Caco-2 (cell line): ENCODE measurements at regions not wholly inside any gene's neighbourhood (a gene's known extent, or its start where the extent isn't known, plus 50 kb on each side); places are given as distances from the start of the nearest gene placed in this dataset.

Experiments used
- BruUV-seq: library from RNA; stranded (reverse); fragments of 400-500 nt; replicated peaks from 2 replicates; lab custom pipeline; 2021; lab: Mats Ljungman, UMichigan
- CTCF ChIA-PET: fragments of 300-600 bp; sonication (Branson Sonifier 250); formaldehyde crosslinking; loops from one replicate; lab custom pipeline; 2022; ENCODE audit warnings: antibody characterized with exemption; lab: Charles Lee
- POLR2A ChIA-PET: fragments of 300-600 bp; sonication (Branson Sonifier 250); formaldehyde crosslinking; loops from one replicate; lab custom pipeline; 2022; ENCODE audit warnings: antibody characterized with exemption; lab: Charles Lee
- DNase-seq, 2 experiments: peaks; one replicate each; pipeline versions ENCODE4 v3.0.0 to v3.0.0-alpha.2; 2020 to 2022
- H3K27me3 ChIP-seq: replicated peaks from 2 replicates; pipeline ENCODE4 v1.6.0; 2011; ENCODE audit warnings: low read length; ENCODE audit not compliant: control insufficient read depth, insufficient read depth
- H3K36me3 ChIP-seq: 2 replicates; pipeline ENCODE4 v1.5.1; 2011; ENCODE audit warnings: low read length; ENCODE audit not compliant: control insufficient read depth, insufficient read depth
- H3K4me1 ChIP-seq: fragments of 250-450 bp; sonication (Bioruptor Pico); 2 replicates; pipeline ENCODE4 v1.5.1; 2020; ENCODE audit warnings: mild to moderate bottlenecking
- H3K4me3 ChIP-seq: 2 replicates; pipeline ENCODE4 v1.5.1; 2011; ENCODE audit warnings: low read depth, mild to moderate bottlenecking, control low read depth, low read length
- H3K9me3 ChIP-seq: fragments of 250-450 bp; sonication (Bioruptor Pico); 2 replicates; pipeline ENCODE4 v1.5.1; 2020; ENCODE audit warnings: mild to moderate bottlenecking, moderate library complexity
- H3K27ac Mint-ChIP-seq: one replicate; pipeline ENCODE4 v1.8.0; 2022; ENCODE audit warnings: mixed read lengths; ENCODE audit not compliant: unreplicated experiment
- H3K27me3 Mint-ChIP-seq: one replicate; pipeline ENCODE4 v1.8.0; 2022; ENCODE audit warnings: mixed read lengths; ENCODE audit not compliant: insufficient read depth, unreplicated experiment
- H3K36me3 Mint-ChIP-seq: one replicate; pipeline ENCODE4 v1.8.0; 2022; ENCODE audit warnings: mild to moderate bottlenecking, mixed read lengths; ENCODE audit not compliant: insufficient read depth, unreplicated experiment
- H3K4me1 Mint-ChIP-seq: one replicate; pipeline ENCODE4 v1.8.0; 2022; ENCODE audit warnings: low read depth, mixed read lengths; ENCODE audit not compliant: unreplicated experiment
- H3K4me3 Mint-ChIP-seq: one replicate; pipeline ENCODE4 v1.8.0; 2022; ENCODE audit warnings: mild to moderate bottlenecking, moderate library complexity, mixed read lengths; ENCODE audit not compliant: unreplicated experiment
- H3K9me3 Mint-ChIP-seq: one replicate; pipeline ENCODE4 v1.8.0; 2022; ENCODE audit warnings: mixed read lengths; ENCODE audit not compliant: unreplicated experiment
- CTCF ChIP-seq, 2 experiments: fragments of 200-600 bp in 1 of 2; IDR thresholded peaks; 1 replicate in 1 of 2; 2 replicates in 1 of 2; pipeline versions ENCODE4 v1.5.1 to v1.8.0; 2011 to 2022; ENCODE audit warnings: antibody characterized with exemption in 1 of 2, control low read depth in 1 of 2, inconsistent platforms in 1 of 2, low read depth in 1 of 2, low read length in 1 of 2, mild to moderate bottlenecking in 1 of 2, moderate library complexity in 1 of 2; ENCODE audit not compliant: insufficient read depth in 1 of 2, severe bottlenecking in 1 of 2, unreplicated experiment in 1 of 2
- intact Hi-C: fragments of 100-400 bp; cut with micrococcal nuclease; formaldehyde crosslinking; loops from one replicate; pipeline ENCODE4 v1.10.0; 2022; ENCODE audit not compliant: unreplicated experiment

GRCh38 chr20:10762216-10762615, 88.4 kb upstream of the JAG1 start:
- no peaks in the 10 kb centered on the region for H3K4me1 Mint-ChIP-seq
- POLR2A ChIA-PET = no interaction called here
- no TSS peak for BruUV-seq
- Histone ChIP-seq H3K27me3 (no peaks in the 10 kb centered on the region), H3K4me3 (no peak overlapping the region), H3K36me3 (no peaks in the 10 kb centered on the region), H3K9me3 (no peaks in the 10 kb centered on the region), H3K4me1 (no peaks in the 10 kb centered on the region)
- CTCF ChIA-PET = no interaction called here
- H3K27ac Mint-ChIP-seq = no peak overlapping the region
- no peak overlapping the region for H3K4me3 Mint-ChIP-seq
- H3K9me3 Mint-ChIP-seq = peaks cover 14% of the 10 kb centered on the region
- no peaks in the 10 kb centered on the region for H3K27me3 Mint-ChIP-seq
- H3K36me3 Mint-ChIP-seq = no peaks in the 10 kb centered on the region
- intact Hi-C loops = no loop called here
- no peak for TF ChIP-seq CTCF (IDR thresholded peaks at IDR 0.05; ENCODE audit: insufficient read depth in 1 of 2, low read depth in 1 of 2, low read length in 1 of 2, severe bottlenecking in 1 of 2, unreplicated experiment in 1 of 2)
- no peak for DNase-seq

- POLR2A ChIA-PET = no interaction called here
- H3K27ac Mint-ChIP-seq = no peak overlapping the region
- Histone ChIP-seq H3K27me3 (no peaks in the 10 kb centered on the region), H3K9me3 (no peaks in the 10 kb centered on the region), H3K4me3 (no peak overlapping the region), H3K4me1 (no peaks in the 10 kb centered on the region), H3K36me3 (no peaks in the 10 kb centered on the region)
- no peak for TF ChIP-seq CTCF (IDR thresholded peaks at IDR 0.05; ENCODE audit: insufficient read depth in 1 of 2, low read depth in 1 of 2, low read length in 1 of 2, severe bottlenecking in 1 of 2, unreplicated experiment in 1 of 2)
- intact Hi-C loops = no loop called here
- H3K9me3 Mint-ChIP-seq = peaks cover 9% of the 10 kb centered on the region
- CTCF ChIA-PET = no interaction called here
- DNase-seq = no peak
- no peaks in the 10 kb centered on the region for H3K27me3 Mint-ChIP-seq
- no peaks in the 10 kb centered on the region for H3K36me3 Mint-ChIP-seq
- H3K4me3 Mint-ChIP-seq = no peak overlapping the region
- H3K4me1 Mint-ChIP-seq = no peaks in the 10 kb centered on the region
- no TSS peak for BruUV-seq
Observed at GRCh38 chr20:10763112-10763511, 89.3 kb upstream of the JAG1 start.

- no TSS peak for BruUV-seq
- intact Hi-C loops = no loop called here
- no peak overlapping the region for H3K4me3 Mint-ChIP-seq
- H3K4me1 ChIP-seq = 0 out of 2 replicates have a peak, but pooled peaks cover 5% of the 10 kb centered on the region
- no peaks in the 10 kb centered on the region for H3K36me3 ChIP-seq
- no peak overlapping the region for H3K4me3 ChIP-seq
- no peaks in the 10 kb centered on the region for H3K36me3 Mint-ChIP-seq
- POLR2A ChIA-PET = no interaction called here
- no peak overlapping the region for H3K27ac Mint-ChIP-seq
- no peak for DNase-seq
- peaks cover 11% of the 10 kb centered on the region for H3K4me1 Mint-ChIP-seq
- no peaks in the 10 kb centered on the region for H3K9me3 ChIP-seq
- H3K27me3 Mint-ChIP-seq = no peaks in the 10 kb centered on the region
- no peaks in the 10 kb centered on the region for H3K27me3 ChIP-seq
- TF ChIP-seq CTCF (IDR thresholded peaks at IDR 0.05; ENCODE audit: insufficient read depth in 1 of 2, low read depth in 1 of 2, low read length in 1 of 2, severe bottlenecking in 1 of 2, unreplicated experiment in 1 of 2) = no peak
- H3K9me3 Mint-ChIP-seq = no peaks in the 10 kb centered on the region
- CTCF ChIA-PET = no interaction called here
Observed at GRCh38 chr20:10769700-10770099, 95.9 kb upstream of the JAG1 start.
